ENCODE measurements at regions not wholly inside any gene's neighbourhood (a gene's known extent, or its start where the extent isn't known, plus 50 kb on each side); places are given as distances from the start of the nearest gene placed in this dataset.
A peak's percentile ranks its signal among the peaks of the same experiment; 100 is the strongest.

DNA sequence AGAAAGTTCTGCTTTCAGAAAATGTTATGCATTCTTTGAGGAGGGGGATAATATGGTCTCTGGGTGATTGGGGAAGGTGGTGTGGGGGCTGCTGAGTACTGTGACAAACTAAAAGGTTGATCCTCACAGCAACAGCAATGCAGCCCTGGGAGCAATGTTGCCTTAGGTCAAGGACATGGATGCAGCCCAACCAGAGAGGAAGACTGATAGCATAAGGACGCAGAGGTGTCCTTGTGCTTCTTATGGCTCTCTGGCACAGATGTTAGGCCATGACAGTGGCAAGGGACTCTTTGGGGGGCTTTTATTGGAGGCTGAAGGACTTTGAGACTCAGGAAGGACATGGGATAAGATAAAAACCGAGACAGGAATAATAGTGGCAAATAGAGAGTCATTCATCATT lies 186.2 kb upstream of the PHACTR1 start:
- Histone ChIP-seq H3K4me3 (ENCODE audit: control insufficient read depth in 2 of 3, extremely low read depth in 1 of 3, insufficient read depth in 2 of 3, low read depth in 1 of 3, low read length in 3 of 3) (no peak overlapping the region), H2AFZ (ENCODE audit: control insufficient read depth, low read length) (no peak overlapping the region), H3K36me3 (ENCODE audit: control insufficient read depth in 2 of 2, extremely low read depth in 1 of 2, insufficient read depth in 2 of 2, low read length in 2 of 2) (no peaks in the 10 kb centered on the region), H3K27ac (ENCODE audit: control insufficient read depth, insufficient read depth, low read length) (no peak overlapping the region), H3K27me3 (ENCODE audit: control insufficient read depth, extremely low read depth, insufficient read depth, low read length) (no peaks in the 10 kb centered on the region), H3K9me3 (ENCODE audit: control insufficient read depth, low read depth, low read length) (no peaks in the 10 kb centered on the region), H3K4me2 (ENCODE audit: control insufficient read depth, extremely low read depth, insufficient read depth, low read depth, low read length) (no peak overlapping the region), H3K79me2 (ENCODE audit: control insufficient read depth, insufficient read depth, low read length) (no peaks in the 10 kb centered on the region), H4K20me1 (ENCODE audit: control insufficient read depth, extremely low read depth, insufficient read depth, low read length) (no peaks in the 10 kb centered on the region), H3K4me1 (ENCODE audit: control insufficient read depth, extremely low read depth, insufficient read depth, low read length) (no peaks in the 10 kb centered on the region), H3K9me1 (ENCODE audit: control insufficient read depth, extremely low read depth, insufficient read depth, low read length) (no peaks in the 10 kb centered on the region), H3K9ac (ENCODE audit: control insufficient read depth, extremely low read depth, insufficient read depth, low read length) (no peak overlapping the region)
- FAIRE-seq: no peak
- TF ChIP-seq, protein P1, sequence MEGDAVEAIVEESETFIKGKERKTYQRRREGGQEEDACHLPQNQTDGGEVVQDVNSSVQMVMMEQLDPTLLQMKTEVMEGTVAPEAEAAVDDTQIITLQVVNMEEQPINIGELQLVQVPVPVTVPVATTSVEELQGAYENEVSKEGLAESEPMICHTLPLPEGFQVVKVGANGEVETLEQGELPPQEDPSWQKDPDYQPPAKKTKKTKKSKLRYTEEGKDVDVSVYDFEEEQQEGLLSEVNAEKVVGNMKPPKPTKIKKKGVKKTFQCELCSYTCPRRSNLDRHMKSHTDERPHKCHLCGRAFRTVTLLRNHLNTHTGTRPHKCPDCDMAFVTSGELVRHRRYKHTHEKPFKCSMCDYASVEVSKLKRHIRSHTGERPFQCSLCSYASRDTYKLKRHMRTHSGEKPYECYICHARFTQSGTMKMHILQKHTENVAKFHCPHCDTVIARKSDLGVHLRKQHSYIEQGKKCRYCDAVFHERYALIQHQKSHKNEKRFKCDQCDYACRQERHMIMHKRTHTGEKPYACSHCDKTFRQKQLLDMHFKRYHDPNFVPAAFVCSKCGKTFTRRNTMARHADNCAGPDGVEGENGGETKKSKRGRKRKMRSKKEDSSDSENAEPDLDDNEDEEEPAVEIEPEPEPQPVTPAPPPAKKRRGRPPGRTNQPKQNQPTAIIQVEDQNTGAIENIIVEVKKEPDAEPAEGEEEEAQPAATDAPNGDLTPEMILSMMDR (optimal IDR thresholded peaks at IDR 0.05 in 1 of 3, IDR thresholded peaks at IDR 0.05 in 1 of 3, conservative IDR thresholded peaks at IDR 0.05 in 1 of 3; ENCODE audit: extremely low read depth in 1 of 3, insufficient read depth in 2 of 3, low read length in 3 of 3): no peak
- no peak for TF ChIP-seq EZH2 (IDR thresholded peaks at IDR 0.05; ENCODE audit: low read length)
- dilution Hi-C loops (cut with MboI; ENCODE audit: extremely low pct_ligation_motif_present, low sequenced_read_pairs): no loop called here
- no peak for DNase-seq (ENCODE audit: low read depth, low spot score)

DNA sequence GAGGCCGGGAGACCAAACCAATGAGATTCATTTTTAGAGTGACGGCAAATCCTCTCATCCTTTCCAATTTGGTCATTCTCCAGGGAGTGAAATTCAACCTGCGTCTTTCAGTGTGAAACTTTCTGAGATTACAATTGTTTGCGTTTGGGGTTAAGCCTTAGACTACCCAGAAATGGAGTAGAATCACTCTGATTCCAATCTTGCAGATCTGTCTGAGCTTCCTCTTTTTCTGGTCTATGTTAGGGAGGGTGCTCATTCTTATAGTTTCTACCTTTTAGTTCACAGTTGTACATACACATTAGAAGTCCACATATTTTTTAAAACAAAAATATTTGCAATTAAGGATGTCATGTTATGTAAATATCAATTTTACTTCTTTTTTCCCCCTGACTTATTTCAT lies 183.0 kb upstream of the PHACTR1 start:
- dilution Hi-C loops (cut with MboI; ENCODE audit: extremely low pct_ligation_motif_present, low sequenced_read_pairs): no loop called here
- FAIRE-seq: peak; percentile 23
- H3K27me3 ChIP-seq (ENCODE audit: control insufficient read depth, extremely low read depth, insufficient read depth, low read length): no peaks in the 10 kb centered on the region
- no peaks in the 10 kb centered on the region for H3K79me2 ChIP-seq (ENCODE audit: control insufficient read depth, insufficient read depth, low read length)
- no peak overlapping the region for H3K27ac ChIP-seq (ENCODE audit: control insufficient read depth, insufficient read depth, low read length)
- H3K9me3 ChIP-seq (ENCODE audit: control insufficient read depth, low read depth, low read length): no peaks in the 10 kb centered on the region
- no peak overlapping the region for H3K4me3 ChIP-seq (ENCODE audit: control insufficient read depth in 2 of 3, extremely low read depth in 1 of 3, insufficient read depth in 2 of 3, low read depth in 1 of 3, low read length in 3 of 3)
- no peak overlapping the region for H3K4me2 ChIP-seq (ENCODE audit: control insufficient read depth, extremely low read depth, insufficient read depth, low read depth, low read length)
- no peaks in the 10 kb centered on the region for H3K4me1 ChIP-seq (ENCODE audit: control insufficient read depth, extremely low read depth, insufficient read depth, low read length)
- no peak for TF ChIP-seq EZH2 (IDR thresholded peaks at IDR 0.05; ENCODE audit: low read length)
- TF ChIP-seq, protein P1 (optimal IDR thresholded peaks at IDR 0.05 in 1 of 3, IDR thresholded peaks at IDR 0.05 in 1 of 3, conservative IDR thresholded peaks at IDR 0.05 in 1 of 3; ENCODE audit: extremely low read depth in 1 of 3, insufficient read depth in 2 of 3, low read length in 3 of 3): no peak
- H3K9me1 ChIP-seq (ENCODE audit: control insufficient read depth, extremely low read depth, insufficient read depth, low read length): no peaks in the 10 kb centered on the region
- no peak for DNase-seq (ENCODE audit: low read depth, low spot score)
- no peaks in the 10 kb centered on the region for H4K20me1 ChIP-seq (ENCODE audit: control insufficient read depth, extremely low read depth, insufficient read depth, low read length)
- H2AFZ ChIP-seq (ENCODE audit: control insufficient read depth, low read length): no peak overlapping the region
- H3K9ac ChIP-seq (ENCODE audit: control insufficient read depth, extremely low read depth, insufficient read depth, low read length): no peak overlapping the region
- H3K36me3 ChIP-seq (ENCODE audit: control insufficient read depth in 2 of 2, extremely low read depth in 1 of 2, insufficient read depth in 2 of 2, low read length in 2 of 2): no peaks in the 10 kb centered on the region
